Fibroblast of villous mesenchyme (primary cell): ENCODE measurements at regions not wholly inside any gene's neighbourhood (a gene's known extent, or its start where the extent isn't known, plus 50 kb on each side); places are given as distances from the start of the nearest gene placed in this dataset.

Experiments used
- DNase-seq: peaks from one replicate; pipeline ENCODE4 v3.0.0-alpha.2; 2010; ENCODE audit warnings: low read depth
- H3K4me3 ChIP-seq: 2 replicates; pipeline ENCODE4 v1.5.1; 2011; ENCODE audit warnings: low read depth, mild to moderate bottlenecking, low read length
- CTCF ChIP-seq: IDR thresholded peaks from 2 replicates; pipeline ENCODE4 v1.5.1; 2012; ENCODE audit warnings: low read depth, mild to moderate bottlenecking, low read length; ENCODE audit not compliant: insufficient read depth

- no peak overlapping the region for H3K4me3 ChIP-seq
- no peak for TF ChIP-seq CTCF
- DNase-seq = no peak
Observed at GRCh38 chr5:163993126-163993525, 487.7 kb downstream of the MAT2B start.

GRCh38 chr5:163995206-163995605, 489.8 kb downstream of the MAT2B start:
- DNase-seq = no peak
- H3K4me3 ChIP-seq = no peak overlapping the region
- no peak for TF ChIP-seq CTCF

GRCh38 chr5:163997965-163998364, 492.5 kb downstream of the MAT2B start:
- TF ChIP-seq CTCF = no peak
- no peak overlapping the region for H3K4me3 ChIP-seq
- no peak for DNase-seq

DNA sequence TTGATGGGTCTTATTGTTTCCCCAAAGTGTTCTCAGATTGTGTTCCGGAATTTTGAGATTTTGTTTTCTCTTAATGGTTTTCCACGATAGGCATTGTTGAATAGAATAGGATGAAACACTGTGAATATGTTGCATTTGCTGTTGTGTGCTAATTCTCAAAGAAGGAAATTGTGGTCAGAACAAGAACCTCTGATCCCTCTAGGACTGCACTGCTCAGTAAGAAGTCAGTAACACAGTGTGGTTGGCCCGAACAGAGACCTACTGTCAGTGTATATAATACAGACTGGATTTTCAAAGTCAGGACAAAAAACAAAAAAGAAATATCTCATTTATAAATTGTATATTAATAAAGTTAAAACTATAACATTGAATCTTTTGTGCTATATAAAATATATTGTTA, 494.8 kb downstream of the MAT2B start:
- no peak overlapping the region for H3K4me3 ChIP-seq
- no peak for TF ChIP-seq CTCF

DNA sequence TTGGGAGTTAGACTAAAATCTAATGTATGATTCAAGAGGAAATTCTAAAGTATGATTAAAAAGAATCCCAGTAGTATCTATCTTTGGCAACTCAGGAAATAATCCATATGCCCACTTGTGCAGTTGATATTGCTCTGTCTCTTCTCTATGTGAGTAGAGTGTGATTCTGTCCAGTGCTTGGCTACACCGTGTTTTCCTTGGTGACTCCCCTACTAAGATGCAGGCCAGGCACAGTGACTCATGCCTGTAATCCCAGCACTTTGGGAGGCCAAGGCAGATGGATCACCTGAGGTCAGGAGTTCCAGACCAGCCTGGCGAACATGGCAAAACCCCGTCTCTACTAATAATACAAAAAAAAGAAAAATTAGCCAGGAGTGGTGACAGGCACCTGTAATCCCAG, 495.4 kb downstream of the MAT2B start:
- no peak overlapping the region for H3K4me3 ChIP-seq
- no peak for TF ChIP-seq CTCF
- no peak for DNase-seq

More for the DNA sequence above, 494.8 kb downstream of the MAT2B start:
- no peak for DNase-seq

GRCh38 chr5:164002214-164002613, 496.8 kb downstream of the MAT2B start:
- TF ChIP-seq CTCF = no peak
- no peak overlapping the region for H3K4me3 ChIP-seq

DNA sequence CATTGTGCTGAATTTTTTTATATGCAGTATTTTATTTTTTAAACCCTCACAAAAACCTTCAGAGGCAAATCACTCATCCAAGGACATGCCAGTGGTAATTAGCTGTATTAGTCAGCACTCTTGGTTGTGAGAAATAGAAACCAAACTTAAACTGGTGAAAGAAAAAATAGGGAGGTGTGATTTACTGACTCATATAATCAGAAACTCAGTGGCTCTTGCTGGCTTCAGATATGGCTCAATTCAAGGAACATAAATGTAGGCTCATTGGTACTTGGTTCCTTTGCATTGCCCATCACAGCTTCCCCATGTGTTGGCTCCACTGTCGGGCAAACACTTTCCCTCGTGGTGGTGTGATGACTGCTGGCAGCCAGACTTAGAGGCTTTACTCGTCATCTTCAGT, 497.2 kb downstream of the MAT2B start:
- H3K4me3 ChIP-seq = no peak overlapping the region
- TF ChIP-seq CTCF = no peak
- DNase-seq = no peak

More at GRCh38 chr5:164002214-164002613, 496.8 kb downstream of the MAT2B start:
- no peak for DNase-seq
